GM18907 (cell line): ENCODE measurements at regions not wholly inside any gene's neighbourhood (a gene's known extent, or its start where the extent isn't known, plus 50 kb on each side); places are given as distances from the start of the nearest gene placed in this dataset.

Source experiments
- ATAC-seq: cut with Tn5 transposase; IDR thresholded peaks from one replicate; pipeline ENCODE4 v1.9.1; 2021; ENCODE audit warnings: mild to moderate bottlenecking, moderate library complexity; ENCODE audit not compliant: unreplicated experiment

DNA sequence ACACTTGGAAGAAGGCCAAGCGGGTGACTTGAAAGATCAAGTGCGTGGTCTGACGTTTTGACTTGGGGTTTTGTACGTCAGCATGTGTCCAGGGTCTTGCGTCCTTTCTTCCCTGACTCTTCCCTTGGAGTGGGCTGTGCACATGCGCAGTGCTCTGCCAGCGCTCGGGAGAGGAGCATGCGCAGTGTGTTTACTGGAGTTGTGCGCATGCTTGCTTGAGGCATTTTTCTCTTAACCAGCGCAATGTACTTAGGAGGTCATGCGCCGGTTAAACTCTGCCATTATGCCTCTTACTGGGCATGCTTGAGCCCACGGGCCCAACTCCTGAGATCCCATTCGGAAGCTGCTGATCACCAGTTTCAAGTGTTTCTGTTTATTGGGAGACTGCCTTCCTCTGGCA is 242.5 kb upstream of the AJAP1 start:
- ATAC-seq: no peak

DNA sequence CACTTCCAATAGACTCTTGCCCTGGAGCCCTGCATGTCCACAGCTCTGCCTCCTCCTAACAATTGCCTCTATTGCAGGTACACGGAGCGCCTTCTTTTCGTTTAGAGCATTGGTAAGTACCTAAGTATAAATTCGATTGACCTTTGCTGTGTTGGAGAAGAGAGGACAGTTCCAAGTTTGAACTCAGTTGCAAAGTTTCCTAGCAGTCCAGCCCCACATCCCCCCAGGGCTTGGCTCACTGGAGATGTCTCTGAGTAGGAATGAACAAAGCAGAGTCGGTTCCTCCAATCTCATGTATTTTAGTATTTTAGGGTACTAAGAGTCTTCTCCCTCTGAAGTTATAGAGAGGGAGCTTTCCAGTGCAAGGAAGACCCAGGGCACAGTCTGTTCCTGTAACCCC is 238.9 kb upstream of the AJAP1 start:
- ATAC-seq: no peak

DNA sequence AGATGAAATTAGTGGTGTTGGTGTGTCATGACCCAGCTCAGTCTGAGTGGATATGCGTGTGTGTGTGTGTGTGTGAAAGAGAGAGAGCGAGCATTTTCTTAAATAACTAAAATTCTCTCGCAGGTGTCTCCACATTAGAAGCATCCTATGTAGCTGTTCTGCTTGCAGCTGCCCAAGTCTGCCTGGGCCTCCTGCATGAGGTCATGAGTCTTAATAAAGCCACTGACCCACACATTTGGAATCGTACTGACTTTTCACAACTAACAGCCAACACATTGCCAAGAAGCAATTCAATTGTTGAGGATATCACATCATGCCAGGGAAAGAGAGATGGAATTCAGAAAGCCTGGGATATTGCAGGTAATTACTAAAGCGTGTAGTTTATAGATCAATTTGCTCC is 238.2 kb upstream of the AJAP1 start:
- no peak for ATAC-seq

DNA sequence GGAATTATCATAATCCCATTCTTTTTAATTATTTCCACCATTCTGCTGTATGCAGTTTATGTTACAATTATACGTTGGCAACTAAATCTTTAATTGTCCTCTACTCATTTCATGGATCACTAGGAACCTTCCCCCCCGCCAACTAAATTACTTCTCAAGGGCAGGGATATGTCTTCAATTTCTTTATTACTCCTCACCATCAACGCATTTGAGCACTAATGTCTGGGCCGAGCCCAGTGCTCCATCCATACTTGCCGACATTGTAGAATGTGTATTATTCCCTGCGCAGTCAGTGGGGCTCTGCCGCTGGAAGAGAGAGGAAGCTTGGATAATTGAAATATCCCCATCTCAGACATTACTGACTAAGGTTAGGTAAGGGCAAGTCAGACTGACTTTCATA is 236.4 kb upstream of the AJAP1 start:
- no peak for ATAC-seq

DNA sequence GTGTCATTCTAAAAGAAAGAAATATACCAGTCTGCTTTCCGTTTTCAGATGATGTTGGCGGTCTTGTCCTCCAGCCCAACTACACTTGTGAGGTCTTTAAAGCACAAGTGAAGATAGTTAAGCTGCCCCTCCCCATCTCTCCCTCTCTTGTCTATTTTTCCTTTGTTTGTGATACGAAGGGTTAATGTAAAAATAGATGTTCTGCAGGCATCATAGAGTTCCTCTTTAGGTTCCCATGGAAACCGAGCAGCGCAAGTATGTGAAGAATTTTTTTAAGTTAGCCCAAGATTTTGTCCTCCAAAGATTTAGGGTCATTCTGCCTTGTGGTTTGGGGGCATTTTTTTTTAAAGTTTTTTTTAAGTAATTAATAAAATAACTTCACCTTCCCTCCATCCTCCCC is 232.4 kb upstream of the AJAP1 start:
- ATAC-seq: no peak

DNA sequence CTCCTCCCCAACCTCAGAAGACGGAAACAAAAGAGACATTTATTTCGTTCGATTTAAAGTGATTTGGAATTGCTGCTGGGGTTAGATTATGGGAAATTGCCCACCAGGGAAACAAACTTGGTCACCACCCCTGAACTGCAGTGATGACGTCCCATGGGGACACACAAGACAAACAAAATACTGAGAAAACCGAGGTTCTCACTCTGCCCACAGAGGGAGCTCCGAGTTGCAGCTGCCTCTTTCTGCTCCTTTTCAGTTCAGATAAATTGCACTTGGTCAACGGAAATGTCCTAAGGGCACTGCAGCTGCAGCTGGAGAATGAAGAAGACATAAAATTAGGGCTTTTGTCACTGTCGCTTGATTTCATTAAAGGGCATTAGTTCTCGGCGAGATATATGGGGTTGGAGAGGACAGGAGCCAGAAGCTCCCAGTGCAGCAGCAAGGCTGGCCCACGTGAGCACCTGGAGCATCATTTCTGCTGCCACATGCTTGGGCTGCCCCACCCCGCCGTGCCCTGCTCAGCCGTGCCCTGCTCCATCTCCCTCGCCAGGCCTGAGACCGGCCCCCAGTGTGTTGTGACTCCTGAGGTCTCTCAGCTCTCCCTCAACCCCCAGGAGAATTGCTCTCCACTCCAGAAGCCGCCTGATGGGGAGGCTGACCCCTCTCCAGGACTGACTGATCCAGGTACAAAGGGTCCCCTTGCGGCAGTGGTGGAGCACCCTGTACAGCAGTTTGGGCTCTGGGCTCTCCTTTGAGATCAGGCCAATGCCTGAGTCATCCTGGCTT is 231.7 kb upstream of the AJAP1 start:
- no peak for ATAC-seq

DNA sequence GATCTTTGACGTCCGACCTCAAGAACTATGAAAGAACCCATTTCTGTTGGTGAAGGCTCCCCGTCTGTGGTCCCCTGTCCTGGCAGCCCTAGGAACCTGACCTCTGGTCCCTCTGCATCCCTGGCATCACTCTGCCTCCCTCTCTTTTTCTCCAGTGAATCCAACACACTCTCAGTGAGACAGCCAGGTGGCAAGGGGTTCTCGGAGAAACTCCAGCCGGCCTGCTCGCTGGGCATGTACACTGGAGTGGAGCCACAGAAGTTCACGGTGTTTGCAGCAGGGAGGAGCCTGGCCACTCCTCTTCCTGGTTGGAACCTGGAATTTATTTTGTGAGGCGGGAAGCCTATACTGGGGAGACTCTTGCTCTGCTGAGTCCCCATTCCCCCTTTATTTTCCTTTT is 230.2 kb upstream of the AJAP1 start:
- ATAC-seq: no peak

DNA sequence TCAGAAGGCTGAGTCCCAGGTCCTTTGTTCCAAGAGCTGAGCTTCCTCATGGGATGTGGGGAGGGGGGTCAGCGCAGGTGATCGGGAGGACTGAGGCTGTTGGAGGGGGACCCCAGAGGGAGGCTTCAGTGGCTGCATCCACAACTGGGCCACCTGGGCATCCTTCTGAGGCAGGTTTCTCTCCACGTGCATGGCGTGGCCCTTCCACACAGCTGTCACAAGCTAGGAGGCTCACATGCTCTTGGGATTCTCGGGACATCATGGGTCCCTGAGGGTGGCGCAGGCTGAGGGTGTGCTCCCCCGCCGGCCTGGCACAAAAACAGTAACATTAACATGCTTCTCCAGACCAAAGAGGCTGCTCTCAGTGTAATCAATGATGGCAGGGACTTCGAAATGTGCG is 229.6 kb upstream of the AJAP1 start:
- no peak for ATAC-seq

DNA sequence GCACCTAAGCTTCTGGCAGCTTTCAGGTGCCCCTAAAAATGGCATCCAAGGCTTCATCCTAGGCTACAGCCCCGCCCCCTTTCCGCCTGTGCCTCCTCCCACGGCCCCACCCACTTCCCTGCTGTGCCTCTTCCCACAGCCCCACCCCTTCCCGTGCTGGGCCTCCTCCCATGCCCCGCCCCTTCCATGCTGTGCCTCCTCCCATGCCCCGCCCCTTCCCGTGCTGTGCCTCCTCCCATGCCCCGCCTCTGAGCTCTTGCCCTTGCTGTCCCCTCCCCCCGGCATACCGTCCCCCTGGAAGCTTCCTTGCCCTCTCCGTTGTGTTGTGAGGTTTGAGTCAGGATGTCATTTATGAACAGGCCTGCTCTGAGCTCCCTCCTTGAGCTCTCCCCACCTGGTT is 228.5 kb upstream of the AJAP1 start:
- ATAC-seq: no peak

DNA sequence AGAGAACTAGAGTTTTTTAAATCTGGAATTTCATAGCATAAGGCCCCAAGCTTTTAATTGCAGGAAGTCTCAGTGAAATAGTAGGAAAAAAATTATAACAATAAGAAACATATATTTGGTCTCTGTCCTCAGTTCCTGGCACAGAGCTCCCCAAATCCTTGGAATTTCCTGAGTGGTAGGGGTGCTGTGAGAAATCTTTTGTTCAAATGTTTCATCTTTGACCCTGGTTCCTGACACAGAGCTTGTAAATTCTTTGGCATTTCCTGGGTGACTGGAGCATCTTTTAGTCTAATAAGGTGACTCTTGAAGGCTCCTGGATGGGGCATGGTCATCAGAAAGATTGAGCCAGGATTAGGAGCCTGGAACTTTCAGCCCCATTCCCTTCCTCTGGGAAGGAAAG is 225.7 kb upstream of the AJAP1 start:
- no peak for ATAC-seq

DNA sequence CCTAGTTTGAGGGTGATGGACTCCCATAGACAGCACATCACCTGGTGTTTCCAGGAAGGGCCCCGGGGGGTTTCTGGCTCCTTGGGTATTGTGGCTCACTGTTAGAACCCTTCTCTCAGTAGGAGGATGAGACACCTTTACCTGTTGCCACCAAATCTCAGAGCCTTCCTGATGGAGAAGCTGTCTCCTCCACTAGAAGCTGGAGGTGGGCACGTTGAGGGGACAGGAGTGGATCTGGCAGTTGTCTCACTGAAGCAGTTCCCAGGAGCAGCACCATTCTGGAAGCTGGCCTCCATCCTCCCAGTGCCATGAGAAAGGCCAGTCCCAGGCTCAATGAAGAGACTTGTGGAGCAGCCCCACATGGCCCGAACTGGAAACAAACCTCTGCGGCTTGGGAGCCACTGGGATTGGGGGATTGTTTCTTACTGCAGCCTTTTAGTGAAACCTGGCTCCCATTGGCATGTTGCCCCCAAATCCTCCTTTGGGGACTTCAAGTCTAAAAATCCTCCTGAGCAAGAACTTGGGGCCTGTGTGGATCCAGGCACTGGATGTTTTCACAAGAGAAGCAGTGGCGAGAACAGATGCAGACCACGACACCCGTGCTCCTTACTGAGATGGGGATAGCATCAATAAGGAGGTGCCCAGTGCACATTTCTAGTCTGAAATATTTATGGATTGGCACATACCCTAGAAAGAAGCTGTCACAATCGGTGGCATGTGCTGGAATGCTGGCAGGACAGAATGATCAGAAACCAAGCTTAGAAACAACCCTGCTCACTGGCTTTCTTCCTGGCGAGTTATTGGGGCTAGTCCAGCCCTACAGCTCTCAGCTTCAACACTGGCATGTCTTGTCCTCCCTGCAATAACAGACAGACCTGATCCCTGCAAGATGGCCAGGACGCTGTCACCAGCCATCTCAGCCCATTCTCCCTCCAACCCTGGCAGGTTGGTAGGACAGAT is 223.7 kb upstream of the AJAP1 start:
- no peak for ATAC-seq

DNA sequence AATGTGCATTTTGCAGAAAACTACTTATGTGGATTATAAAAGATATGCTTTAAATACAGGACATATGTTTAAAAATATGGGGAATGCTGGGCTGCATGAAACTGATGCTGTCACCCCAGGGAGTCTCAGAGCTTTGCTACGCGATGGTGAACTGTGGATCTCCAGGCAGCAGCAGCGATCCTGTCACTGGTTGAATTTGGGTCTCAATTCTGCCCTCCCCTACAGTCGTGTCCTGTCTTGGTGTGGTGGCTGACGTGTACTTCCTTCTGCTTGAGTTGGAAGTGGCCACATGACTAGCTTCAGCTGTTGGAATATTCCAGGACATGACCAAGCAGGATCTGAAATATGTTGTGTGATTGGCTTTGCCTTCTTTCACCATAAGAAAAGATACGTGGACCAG is 222.9 kb upstream of the AJAP1 start:
- no peak for ATAC-seq

DNA sequence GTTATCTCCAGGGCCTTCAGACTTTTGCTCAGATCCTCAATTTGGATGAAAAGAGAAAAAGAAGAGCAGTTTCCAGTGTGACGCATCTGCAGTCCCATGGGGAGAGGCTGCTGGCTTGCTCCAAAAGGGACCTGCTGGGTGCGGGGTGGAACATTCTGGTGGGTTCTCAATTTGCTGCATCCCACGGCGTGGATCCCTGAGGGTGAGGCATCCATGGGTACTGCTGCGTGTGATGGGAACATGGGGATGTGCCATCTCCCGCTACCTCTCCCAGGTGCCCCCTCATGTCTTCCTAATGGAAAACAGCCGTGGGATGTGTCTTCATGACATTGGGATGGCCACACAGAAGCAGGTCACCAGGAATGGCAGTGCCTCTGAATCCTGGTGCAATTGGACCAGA is 221.3 kb upstream of the AJAP1 start:
- ATAC-seq: no peak

DNA sequence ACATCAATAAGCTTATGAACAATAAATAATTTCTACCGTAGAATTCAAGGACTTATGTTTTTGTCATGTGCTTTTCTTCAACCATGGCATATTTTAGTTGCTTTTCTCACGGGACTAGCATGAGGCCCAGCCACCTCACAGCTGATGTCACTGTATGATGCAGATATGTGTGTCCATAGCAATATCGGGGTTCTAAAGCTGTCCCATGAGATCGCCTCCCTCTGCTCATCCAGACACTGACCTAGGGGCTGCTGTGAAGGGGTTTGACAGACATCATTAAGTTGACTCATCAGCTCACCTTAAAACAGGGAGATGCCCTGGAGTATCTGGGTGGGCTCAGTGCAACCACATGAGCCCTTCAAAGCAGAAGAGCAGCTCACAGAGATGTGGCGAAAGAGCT is 210.3 kb upstream of the AJAP1 start:
- ATAC-seq: no peak

DNA sequence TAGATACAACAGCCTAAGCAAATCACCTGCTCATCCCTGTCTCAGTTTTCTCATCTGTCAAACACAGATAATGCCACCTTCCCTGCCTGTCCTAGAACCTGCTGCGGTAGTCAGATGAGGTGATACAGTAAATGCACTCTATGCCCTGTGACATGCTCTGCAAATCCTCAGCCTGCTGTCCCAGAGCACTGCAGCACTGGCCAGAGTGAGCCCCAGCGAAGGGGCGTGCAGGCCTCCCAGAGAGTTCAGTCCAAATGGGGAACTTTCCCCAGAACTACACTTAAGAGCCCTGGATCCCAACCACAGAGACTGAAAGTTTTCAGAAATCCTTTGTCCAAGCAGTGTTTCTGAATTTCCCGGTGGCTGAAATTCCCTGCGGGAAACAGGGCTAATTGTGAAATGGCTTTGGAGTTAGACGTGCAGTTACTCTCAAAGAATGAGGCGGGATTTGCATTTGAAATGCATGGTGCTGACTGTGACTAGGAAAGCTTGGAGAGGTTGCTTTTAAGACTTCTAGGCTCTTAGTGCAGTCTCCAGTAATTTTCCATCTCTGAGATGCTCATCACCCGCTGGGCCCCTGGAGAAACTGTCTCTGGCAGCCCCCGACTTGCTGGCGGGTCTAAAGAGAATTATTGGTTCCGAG is 206.5 kb upstream of the AJAP1 start:
- no peak for ATAC-seq

DNA sequence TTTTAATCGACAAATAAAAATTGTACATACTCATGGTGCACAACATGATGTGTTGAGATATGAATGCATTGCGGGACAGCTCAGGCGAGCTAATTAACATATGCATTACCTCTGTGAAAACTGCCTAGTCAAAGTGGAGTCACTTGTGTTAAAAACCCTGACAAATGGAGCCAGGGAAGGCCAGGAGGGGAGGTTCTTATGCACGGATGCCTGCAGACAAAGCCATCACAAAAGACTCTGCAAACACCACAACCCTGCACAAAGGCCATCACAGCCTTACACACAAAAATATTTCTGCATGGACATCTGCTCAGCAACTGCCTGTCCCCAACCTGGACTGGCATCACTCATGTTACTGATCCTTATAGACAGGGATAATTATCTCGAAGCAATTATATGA is 204.4 kb upstream of the AJAP1 start:
- ATAC-seq: no peak

DNA sequence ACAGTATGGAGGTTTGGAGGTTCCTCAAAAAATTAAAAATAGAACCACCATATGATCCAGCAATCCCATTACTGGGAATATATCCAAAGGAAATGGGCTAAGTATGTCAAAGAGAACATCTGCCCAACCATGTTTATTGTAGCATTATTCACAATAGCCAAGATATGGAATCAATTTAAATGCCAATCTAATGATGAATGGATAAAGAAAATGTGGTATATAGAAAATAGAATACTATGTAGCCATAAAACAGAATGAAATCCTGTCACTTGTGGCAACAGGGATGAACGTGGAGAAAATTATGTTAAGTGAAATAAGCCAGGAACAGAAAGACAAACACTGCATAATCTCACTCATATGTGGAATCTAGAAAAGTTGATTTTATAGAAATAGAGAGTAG is 201.7 kb upstream of the AJAP1 start:
- ATAC-seq: no peak

DNA sequence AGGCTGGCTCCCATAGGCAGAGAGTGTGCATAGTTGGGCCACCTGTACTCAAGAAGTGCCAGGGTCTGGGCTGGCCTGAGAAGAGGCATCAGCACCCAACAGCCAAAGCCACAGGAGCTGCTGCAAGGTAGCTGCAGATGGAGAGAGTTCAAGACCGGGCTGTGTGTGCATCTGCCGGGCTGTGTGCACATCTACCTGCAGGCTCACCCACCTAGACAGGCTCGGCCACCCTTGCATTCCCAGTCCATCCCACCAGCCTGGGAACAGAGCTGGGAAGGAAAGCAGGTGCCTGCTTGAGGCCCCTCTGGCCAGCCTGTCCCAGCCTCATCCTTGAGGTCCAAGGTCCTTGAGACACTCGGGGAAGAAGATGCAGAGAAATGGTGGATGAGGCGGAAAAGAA is 194.4 kb upstream of the AJAP1 start:
- ATAC-seq: no peak

DNA sequence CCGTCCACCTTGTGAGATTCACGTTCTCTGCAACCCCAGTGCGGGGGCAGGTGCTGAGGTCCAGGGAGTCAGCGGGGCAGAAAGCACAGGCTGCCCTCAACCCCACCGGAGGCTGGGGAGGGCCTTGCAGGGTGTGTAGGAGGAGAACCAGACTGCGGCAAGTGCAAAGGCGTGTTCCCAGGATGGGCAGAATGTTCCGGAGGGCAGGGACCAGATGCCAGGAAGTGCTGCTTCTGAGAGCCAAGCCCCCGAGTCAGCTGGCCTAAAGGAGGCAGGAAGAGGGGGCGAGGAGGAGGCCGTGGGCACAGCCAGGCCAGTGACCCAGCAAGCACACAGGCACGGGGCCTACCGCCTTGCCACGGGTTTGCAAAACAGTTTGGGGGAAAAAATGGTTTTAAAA is 193.8 kb upstream of the AJAP1 start:
- no peak for ATAC-seq

DNA sequence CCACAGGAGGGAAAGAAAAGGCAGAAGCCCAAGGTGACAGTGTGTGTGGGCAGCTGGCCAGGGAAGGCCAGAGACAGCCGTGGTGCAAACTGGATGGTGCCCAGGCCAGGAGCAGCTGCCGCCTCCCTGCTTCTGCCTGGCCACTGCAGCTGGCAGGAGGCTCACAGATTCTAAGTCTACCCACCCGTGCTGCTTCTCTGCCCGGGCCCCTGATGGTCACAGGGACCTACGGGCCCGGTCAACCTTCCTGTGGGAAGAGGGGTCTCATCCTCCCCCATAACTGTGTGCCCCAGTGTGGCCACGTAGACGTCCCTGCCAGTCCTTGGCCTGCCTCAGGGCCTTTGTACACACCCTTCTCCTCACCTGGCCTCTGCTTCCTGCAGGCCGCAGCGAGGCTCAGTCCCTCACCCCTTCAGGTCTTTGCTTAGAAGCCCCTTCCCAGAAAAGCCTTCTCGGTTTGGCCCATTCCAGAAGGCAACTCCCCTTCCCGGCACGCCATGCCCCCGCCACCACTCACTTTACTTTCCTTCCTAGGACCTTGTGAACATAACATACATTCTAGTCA is 192.6 kb upstream of the AJAP1 start:
- no peak for ATAC-seq

DNA sequence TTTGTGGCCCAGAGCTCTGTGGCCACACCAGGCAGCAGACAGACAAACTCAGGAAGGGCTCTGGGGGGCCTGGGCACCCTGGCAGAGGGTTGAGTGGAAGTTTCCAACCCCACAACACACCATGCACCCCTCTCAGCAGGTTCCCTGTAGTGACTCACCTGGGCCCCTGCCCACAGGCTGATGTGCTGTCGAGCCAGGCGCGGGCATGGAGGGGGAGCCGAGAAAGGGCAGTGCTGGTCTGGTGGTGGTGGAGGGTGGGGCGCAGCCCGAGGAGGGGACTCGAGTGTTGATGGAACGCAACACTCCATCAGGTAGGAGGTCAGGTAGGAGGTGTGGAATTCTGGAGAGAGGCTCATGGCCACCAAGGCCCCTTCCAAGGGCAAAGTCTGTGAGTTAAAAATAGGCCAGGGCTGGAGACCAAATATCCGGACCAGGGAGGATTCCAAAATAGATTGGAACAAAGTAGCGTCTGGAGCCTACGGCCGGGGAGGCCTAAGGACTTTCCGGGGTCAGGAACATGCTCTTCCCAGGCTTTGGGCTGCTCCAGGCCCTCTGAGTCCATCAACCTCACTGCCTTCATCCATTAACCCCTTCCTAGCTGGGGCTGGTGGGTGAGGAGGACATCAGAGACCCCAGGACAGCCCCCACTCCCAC is 191.5 kb upstream of the AJAP1 start:
- no peak for ATAC-seq
